OCI-LY7 (cell line): ENCODE measurements at regions not wholly inside any gene's neighbourhood (a gene's known extent, or its start where the extent isn't known, plus 50 kb on each side); places are given as distances from the start of the nearest gene placed in this dataset.
A peak's percentile ranks its signal among the peaks of the same experiment; 100 is the strongest.

Source experiments
- BruUV-seq: library from RNA; stranded (reverse); fragments of 400-500 nt; replicated peaks from 2 replicates; lab custom pipeline; 2021; lab: Mats Ljungman, UMichigan
- CTCF ChIA-PET: fragments of 300-600 bp; sonication (Branson Sonifier 250); formaldehyde crosslinking; loops from one replicate; lab custom pipeline; 2022; ENCODE audit warnings: antibody characterized with exemption; ENCODE audit not compliant: unreplicated experiment; lab: Charles Lee
- POLR2A ChIA-PET: fragments of 300-600 bp; sonication (Branson Sonifier 250); formaldehyde crosslinking; loops from one replicate; lab custom pipeline; 2022; ENCODE audit warnings: antibody characterized with exemption; lab: Charles Lee
- DNase-seq: peaks from one replicate; pipeline ENCODE4 v3.0.0-alpha.2; 2015; ENCODE audit warnings: low spot score
- H2AFZ ChIP-seq: fragments of 200-600 bp; sonication (generic), shearing (Covaris generic); 2 replicates; pipeline ENCODE4 v1.6.1; 2014; ENCODE audit warnings: mild to moderate bottlenecking, antibody characterized with exemption, low read length, moderate library complexity
- H3K27ac ChIP-seq: fragments of 200-600 bp; sonication (generic); 2 replicates; pipeline ENCODE4 v1.5.1; 2014; ENCODE audit warnings: mixed run types, low read depth, mild to moderate bottlenecking, moderate library complexity, low read length, inconsistent platforms; ENCODE audit not compliant: poor library complexity, severe bottlenecking
- H3K36me3 ChIP-seq: fragments of 200-600 bp; sonication (generic); 2 replicates; pipeline ENCODE4 v1.6.1; 2014; ENCODE audit warnings: mild to moderate bottlenecking, antibody characterized with exemption, low read length, moderate library complexity, mixed read lengths; ENCODE audit not compliant: insufficient read depth
- H3K4me1 ChIP-seq: fragments of 200-600 bp; sonication (generic); 2 replicates; pipeline ENCODE4 v1.5.1; 2014; ENCODE audit warnings: mild to moderate bottlenecking, low read length; ENCODE audit not compliant: insufficient read depth, poor library complexity, severe bottlenecking
- H3K4me2 ChIP-seq: fragments of 200-600 bp; sonication (generic); 2 replicates; pipeline ENCODE4 v1.6.1; 2014; ENCODE audit warnings: mild to moderate bottlenecking, low read length
- H3K4me3 ChIP-seq: fragments of 200-600 bp; sonication (generic); 2 replicates; pipeline ENCODE4 v1.5.1; 2014; ENCODE audit warnings: mild to moderate bottlenecking, low read depth, low read length; ENCODE audit not compliant: poor library complexity, severe bottlenecking
- H3K79me2 ChIP-seq: fragments of 200-600 bp; sonication (generic); 2 replicates; pipeline ENCODE4 v1.6.1; 2016; ENCODE audit warnings: low read depth, mild to moderate bottlenecking, low read length, moderate library complexity, mixed read lengths; ENCODE audit not compliant: insufficient read depth
- H3K9me2 ChIP-seq: fragments of 200-600 bp; sonication (generic); 2 replicates; pipeline ENCODE4 v1.6.1; 2016; ENCODE audit warnings: mild to moderate bottlenecking, low read length, mixed read lengths; ENCODE audit not compliant: insufficient read depth
- H3K9me3 ChIP-seq: fragments of 200-600 bp; sonication (generic); 2 replicates; pipeline ENCODE4 v1.6.1; 2014; ENCODE audit warnings: mild to moderate bottlenecking, mixed run types, low read length, mixed read lengths
- H4K20me1 ChIP-seq: fragments of 200-600 bp; sonication (generic); 2 replicates; pipeline ENCODE4 v1.6.1; 2014; ENCODE audit warnings: mild to moderate bottlenecking, antibody characterized with exemption, low read length, moderate library complexity, mixed read lengths; ENCODE audit not compliant: insufficient read depth
- CTCF ChIP-seq: fragments of 200-600 bp; sonication (generic); conservative IDR thresholded peaks from 2 replicates; pipeline ENCODE4 v1.5.1; 2014; ENCODE audit warnings: mild to moderate bottlenecking, antibody characterized with exemption, low read length, moderate library complexity, mixed read lengths
- EZH2phosphoT487 ChIP-seq: fragments of 200-600 bp; sonication (generic); IDR thresholded peaks from 2 replicates; pipeline ENCODE4 v1.6.1; 2018; ENCODE audit warnings: low read depth, borderline replicate concordance, mild to moderate bottlenecking, mixed run types, antibody characterized with exemption, low read length, moderate library complexity, mixed read lengths
- intact Hi-C: fragments of 100-400 bp; cut with micrococcal nuclease; formaldehyde crosslinking; loops from one replicate; pipeline ENCODE4 v1.10.0; 2022; ENCODE audit not compliant: unreplicated experiment

- H3K27ac ChIP-seq = no peak overlapping the region
- CTCF ChIA-PET = no interaction called here
- no peaks in the 10 kb centered on the region for H3K79me2 ChIP-seq
- DNase-seq = no peak
- H3K4me1 ChIP-seq = no peaks in the 10 kb centered on the region
- no TSS peak for BruUV-seq
- H4K20me1 ChIP-seq = no peaks in the 10 kb centered on the region
- H3K4me3 ChIP-seq = no peak overlapping the region
- POLR2A ChIA-PET = no interaction called here
- intact Hi-C loops = no loop called here
- H3K9me3 ChIP-seq = no peaks in the 10 kb centered on the region
- H3K36me3 ChIP-seq = no peaks in the 10 kb centered on the region
- H2AFZ ChIP-seq = no peak overlapping the region
- no peaks in the 10 kb centered on the region for H3K9me2 ChIP-seq
- no peak overlapping the region for H3K4me2 ChIP-seq
- TF ChIP-seq CTCF (no peak), EZH2phosphoT487 (no peak)
Observed at GRCh38 chr7:82609746-82610145, 166.2 kb upstream of the CACNA2D1 start.

GRCh38 chr7:82605247-82605864, 161.8 kb upstream of the CACNA2D1 start:
- Histone ChIP-seq H3K79me2 (no peaks in the 10 kb centered on the region), H3K36me3 (no peaks in the 10 kb centered on the region), H3K9me2 (no peaks in the 10 kb centered on the region), H2AFZ (no peak overlapping the region), H3K4me3 (no peak overlapping the region), H3K4me1 (no peaks in the 10 kb centered on the region), H3K27ac (no peak overlapping the region), H3K9me3 (no peaks in the 10 kb centered on the region), H3K4me2 (no peak overlapping the region), H4K20me1 (no peaks in the 10 kb centered on the region)
- ChIA-PET CTCF (no interaction called here), POLR2A (interaction anchor here (1.2 kb wide), 2 partner anchors 10 to 45 kb away, joined by 3 to 4 read pairs; no protein-coding TSS in a partner anchor)
- peak; percentile 29 for DNase-seq
- no TSS peak for BruUV-seq
- TF ChIP-seq EZH2phosphoT487 (no peak), CTCF (peak; percentile 87)
- intact Hi-C loops = no loop called here

GRCh38 chr7:82602066-82602465, 158.5 kb upstream of the CACNA2D1 start:
- Histone ChIP-seq H2AFZ (no peak overlapping the region), H3K4me2 (no peak overlapping the region), H3K79me2 (no peaks in the 10 kb centered on the region), H3K27ac (no peak overlapping the region), H3K36me3 (no peaks in the 10 kb centered on the region), H3K9me3 (no peaks in the 10 kb centered on the region), H4K20me1 (no peaks in the 10 kb centered on the region), H3K4me3 (no peak overlapping the region), H3K4me1 (no peaks in the 10 kb centered on the region), H3K9me2 (no peaks in the 10 kb centered on the region)
- DNase-seq = no peak
- BruUV-seq = no TSS peak
- ChIA-PET POLR2A (no interaction called here), CTCF (no interaction called here)
- TF ChIP-seq EZH2phosphoT487 (no peak), CTCF (no peak)
- intact Hi-C loops = no loop called here
